HG03139 (cell line): ENCODE measurements at regions not wholly inside any gene's neighbourhood (a gene's known extent, or its start where the extent isn't known, plus 50 kb on each side); places are given as distances from the start of the nearest gene placed in this dataset.

Experiments used
- ATAC-seq: cut with Tn5 transposase; IDR thresholded peaks from one replicate; pipeline ENCODE4 v1.9.1; 2021; ENCODE audit not compliant: unreplicated experiment

DNA sequence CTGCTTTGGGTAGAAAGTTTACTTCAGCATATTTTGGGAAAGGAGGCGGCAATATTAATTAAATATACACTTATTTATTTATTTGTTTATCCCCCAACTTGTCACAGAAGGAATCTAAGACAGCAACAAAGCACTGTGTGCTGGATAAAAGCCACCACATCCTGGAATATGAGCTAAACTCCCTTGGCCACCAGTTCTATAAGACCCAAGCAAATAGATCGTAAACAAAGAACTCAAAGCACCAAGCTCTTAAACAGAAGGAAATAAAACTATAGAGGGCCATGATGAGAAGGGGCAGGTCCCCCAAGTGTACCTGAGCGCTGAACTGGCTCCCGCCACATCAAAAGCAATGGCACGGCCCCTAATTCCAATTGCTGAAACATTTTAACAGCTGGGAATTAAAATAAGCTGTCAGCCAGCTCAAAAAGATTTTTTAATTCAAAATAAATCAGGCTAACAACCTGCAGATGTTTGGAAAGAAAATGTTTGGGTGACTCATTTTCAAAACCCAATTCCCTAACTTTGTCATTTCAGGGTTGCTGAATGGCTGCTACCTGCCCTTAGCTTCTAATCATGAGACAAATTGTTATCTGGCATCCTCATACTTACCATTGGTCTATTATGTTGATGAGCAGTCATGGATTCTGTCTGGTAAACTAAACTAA lies 127.1 kb downstream of the SLC30A10 start:
- no peak for ATAC-seq

DNA sequence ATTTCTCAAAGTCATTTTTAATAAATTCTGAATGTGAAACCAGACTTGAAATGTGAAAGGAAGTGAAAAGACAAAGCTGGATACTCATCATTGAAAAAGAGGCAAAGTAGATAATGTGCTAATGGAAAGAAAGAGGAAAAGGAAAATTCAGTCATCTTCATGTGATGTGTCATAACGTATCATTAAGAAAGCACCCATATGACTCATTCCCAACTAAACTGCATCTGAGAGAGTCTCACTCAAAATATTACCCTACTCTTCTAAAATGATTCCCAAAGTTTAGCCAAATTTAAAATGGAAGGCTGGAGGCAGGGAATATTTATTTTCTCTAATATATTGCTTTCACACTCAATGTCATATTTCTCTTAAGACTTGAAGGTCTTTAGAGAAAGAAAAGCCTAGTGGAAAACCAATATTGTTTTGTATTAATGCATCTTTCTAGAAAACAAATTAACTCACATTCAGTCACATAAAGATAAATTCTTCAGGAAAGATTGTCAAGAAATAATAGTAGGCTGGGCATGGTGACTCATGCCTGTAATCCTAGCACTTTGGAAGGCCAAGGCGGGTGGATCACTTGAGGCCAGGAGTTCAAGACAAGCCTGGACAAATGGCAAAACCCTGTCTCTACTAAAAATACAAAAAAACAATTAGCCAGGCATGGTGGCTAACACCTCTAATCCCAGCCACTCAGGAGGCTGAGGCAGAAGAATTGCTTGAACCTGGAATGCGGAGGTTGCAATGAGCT lies 129.9 kb downstream of the SLC30A10 start:
- no peak for ATAC-seq

DNA sequence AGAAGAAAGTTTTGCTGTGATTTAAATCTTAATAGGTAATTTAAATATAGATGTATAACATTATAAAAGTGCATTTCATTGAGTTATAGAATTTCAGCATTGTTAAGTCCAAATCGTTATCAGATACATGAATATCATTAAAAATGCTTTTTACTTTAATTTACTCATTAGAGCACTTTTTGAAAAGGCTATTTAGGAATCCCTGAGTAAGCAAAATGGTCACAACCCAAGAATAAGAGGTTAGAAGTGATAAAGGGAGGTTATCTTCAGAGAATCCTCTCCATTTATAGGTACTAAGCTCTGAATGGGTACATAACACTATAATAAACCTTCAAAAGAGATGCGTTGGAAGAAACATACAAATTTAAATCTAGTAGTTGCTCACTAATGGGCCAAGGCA lies 130.7 kb downstream of the SLC30A10 start:
- no peak for ATAC-seq

DNA sequence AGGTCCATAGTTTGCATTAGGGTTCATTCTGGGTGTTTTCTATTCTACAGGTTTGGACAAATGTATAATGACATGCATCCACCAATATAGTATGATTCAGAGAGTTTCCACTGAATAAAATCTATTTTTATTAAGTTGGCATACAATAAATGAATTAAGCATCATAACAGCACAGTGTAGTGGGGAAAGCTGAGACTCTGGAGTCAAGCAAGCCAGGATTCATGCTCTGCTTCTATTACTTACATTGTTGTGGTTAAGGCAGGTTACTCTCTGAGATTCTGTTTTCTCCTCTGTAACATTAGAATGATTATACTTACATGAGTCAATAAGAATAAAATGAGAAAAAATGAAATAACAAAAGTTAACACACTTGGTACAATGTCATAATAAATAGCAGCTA lies 131.3 kb downstream of the SLC30A10 start:
- ATAC-seq, result no peak

DNA sequence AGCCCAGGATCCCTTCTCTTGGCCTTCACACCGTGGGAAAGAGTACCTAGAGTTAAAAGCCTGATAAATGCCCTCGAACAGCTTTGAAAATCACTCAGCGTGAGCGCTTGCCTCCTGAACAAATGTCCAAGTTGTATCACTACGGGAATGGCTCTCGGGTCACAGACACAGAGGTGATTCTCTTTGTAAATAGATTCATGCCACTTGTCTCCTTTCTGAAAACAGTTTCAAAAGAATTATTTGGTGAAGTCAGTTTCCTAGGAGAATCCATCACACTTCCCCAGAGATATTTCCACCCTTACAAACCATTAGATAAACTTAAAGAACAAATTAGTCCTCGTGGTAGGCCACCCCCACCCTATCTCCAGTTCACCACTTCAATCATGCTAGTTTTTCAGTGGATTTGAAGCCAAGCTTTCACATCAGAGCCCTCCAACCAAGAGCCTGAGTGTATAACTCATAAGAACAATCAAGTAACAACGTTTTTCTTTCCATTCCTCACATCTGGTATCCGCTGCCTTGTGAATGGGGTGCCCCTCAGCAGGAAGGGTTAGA lies 132.9 kb downstream of the SLC30A10 start:
- no peak for ATAC-seq

DNA sequence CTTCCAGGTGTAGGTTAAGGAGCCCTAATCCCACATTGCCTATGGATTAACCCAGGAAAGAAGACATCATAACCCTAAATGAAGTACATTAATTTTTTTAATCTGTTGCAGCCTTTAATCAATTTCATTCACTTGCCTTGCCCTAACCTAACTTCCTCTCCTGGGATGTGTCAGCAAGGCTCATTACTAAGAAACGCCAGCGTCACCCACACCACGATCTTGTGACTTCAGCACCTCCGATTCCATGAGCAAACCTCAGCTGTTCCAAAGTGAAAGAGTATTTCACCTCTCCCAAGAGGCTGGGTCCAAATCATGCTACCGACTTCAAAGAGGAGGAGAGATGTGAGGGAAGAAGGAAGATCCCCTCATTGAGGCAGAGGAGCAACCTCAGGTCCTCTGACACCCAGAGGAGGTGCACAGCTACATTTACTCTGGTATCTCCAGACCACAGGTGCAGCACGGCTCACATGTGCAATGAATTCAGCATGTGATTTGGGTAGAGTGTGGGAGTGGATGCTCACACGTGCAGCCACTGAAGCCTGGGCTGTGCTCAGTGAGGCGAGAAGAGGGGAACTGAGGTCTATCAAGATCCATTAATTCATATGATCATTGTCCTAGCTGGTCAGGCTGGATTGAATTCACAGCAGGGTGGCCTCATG lies 134.1 kb downstream of the SLC30A10 start:
- ATAC-seq, result no peak

DNA sequence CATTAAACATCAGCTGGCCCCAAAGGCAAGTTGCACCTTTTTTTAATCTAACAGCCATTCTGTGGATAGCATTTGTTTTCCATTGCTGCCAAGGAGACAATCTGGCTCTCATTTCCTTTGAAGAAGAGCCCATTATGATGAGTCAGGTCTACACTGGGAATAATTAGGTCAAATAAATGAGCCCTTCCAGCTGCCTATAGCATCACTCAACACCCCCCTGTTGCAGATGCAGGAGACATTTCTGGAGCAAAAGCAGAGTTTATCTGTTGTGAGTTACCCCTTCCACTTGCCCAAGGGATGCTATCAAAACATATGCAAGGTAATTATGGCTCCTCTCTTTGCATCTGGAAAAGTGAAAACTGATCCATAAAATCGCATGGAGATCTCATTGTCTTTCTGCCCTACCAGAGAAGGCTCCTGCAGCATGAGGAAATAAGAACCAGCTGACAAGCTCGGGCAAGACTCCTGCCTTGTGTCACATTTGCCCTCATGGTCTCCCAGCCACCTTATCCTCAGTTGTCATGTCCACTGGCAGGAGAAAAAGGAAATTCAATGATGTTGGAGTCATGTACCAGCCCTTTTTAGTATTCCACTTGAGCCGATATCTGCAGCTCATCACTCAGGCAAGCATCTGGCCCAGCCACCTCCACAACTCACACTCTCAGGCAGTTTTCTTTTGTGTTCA lies 135.9 kb downstream of the SLC30A10 start:
- ATAC-seq, result no peak

DNA sequence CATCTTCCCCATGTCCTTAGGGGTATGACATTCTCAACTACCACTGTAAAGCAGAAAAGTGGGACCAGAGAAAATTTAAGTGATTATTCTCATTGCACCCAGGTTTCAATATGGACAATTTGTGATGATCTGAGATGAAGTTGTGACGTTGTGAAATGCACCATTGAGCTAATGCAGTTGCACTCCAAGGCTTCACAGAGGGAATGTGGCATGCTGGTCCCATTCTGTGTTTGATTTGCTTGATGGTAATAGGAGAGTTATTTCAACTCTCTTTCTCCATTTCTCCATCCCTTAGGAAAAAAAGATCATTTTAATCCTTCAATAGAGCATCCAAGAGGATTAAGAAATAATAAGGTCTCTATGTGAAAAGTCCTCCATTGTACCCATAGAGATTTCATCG lies 136.6 kb downstream of the SLC30A10 start:
- no peak for ATAC-seq

DNA sequence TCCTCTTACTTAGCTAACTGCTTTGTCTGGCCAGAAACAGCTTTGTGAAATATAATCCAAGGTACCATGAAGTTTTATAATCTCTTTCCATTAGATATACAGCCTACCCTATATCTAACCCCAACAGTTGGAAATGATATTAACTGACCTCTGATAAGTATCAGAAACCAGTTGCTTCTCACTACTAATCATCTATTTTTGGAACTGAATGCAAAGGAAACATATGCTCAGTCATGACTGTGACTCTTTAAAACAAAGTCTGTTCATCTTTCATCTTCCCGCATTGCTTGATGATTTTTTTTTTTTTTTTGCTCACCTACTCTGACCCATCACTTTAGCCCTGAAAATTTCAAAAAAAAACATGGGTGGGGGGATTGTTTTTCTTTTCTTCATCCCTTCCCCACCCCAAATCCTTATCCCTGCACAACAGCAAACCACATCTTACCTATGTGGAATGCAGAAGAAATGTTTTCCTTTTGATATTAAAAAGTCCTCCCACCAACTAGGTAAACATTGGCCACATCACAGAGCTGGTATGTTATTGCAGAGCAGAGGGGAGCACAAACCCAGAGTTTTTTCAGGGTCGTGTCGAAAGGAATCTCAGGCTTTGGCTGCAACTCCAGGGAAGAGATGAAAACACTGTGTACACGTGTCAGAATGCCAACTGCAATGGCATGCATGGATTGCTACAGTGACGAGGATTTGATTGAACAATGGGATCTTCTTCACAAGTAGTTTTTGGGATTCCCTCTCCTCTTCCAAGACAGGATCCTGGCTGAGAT lies 137.3 kb downstream of the SLC30A10 start:
- ATAC-seq, result no peak

GRCh38 chr1:219788700-219789099 lies 139.7 kb downstream of the SLC30A10 start:
- no peak for ATAC-seq

DNA sequence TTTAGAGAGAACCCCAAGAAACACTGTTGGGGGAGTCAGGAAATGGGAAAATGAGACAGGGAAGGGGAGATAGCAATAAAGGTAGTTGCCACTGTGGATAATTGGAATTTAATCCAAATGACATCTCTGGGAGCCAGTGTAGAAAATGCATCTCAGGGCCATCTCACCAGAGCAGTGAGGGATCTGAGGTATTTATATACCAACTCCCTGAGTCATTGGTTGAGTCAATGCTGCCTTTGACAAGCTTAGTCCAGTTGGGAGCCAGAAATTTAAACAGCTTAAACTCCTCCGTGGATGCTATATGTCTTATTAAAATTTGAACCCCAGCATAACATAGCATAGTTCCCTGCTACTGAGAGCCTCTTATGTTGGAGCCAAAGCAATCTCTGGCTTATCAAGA lies 140.3 kb downstream of the SLC30A10 start:
- no peak for ATAC-seq

GRCh38 chr1:219784660-219785381 lies 143.5 kb downstream of the SLC30A10 start:
- ATAC-seq, result no peak

DNA sequence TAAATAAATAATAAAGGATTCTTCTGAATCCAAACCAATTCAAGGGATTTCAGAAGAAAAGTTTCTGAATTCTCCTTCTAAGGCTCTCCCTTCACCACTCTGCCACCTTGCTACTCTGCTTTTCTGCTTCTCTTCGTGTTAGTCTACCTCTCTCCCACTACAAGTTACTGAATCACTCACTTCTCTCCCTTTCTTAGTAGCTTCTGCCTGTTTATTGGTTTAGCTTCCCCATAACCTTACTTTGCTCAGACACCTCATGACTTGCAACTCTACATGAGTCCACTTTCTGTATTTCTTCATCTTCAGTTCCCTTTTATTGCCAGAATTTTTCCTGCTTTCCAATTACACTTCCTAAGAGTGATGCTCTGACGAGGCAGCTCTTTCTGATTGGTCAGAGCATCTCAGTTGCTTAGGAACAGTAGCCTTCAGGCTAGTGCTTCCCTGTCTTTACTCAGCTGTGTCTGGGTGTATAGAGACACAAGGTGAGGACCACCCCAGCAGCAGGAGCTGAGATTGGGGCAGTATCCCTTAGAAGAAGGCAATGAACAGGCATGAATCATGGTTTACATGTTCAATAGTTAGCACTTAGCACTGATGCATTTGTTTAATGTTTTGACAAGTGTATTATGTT lies 144.6 kb downstream of the SLC30A10 start:
- no peak for ATAC-seq

DNA sequence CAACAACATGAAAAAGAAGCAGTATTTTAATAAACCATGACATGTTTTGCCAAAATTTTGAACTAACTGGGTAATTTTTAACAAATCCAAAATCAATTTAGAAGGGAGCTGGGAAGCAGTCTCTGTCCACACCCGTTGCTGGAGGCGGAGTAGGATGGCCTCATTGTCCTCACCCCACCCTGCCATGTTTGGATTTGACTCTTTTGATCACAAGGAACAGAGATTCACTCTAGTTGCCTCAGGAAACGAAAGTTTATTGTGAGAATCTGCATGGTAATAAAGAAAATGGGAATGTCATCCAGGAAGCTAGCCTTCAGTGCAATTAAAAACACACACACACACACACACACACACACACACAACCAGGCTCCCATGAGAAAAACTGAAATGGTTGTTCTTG lies 145.4 kb downstream of the SLC30A10 start:
- ATAC-seq, result no peak

DNA sequence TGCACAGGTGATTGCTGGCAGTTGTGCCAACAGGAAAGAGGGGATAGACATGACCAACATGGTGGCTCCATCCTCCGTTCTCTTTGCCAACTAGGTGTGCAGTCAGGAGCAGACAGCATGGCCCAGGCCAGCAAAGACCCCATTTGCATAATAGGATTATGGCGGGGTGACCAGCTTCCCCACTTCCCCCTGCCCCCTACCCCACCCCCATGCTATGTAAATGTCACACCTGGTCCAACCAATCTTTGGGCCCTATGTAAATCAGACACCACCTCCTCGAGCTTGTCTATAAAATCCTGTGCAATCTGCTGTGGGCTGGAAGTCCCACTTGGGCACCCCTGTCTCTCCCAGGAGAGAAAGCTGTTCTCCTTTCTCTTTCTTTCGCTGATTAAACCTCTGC lies 146.0 kb downstream of the SLC30A10 start:
- no peak for ATAC-seq

DNA sequence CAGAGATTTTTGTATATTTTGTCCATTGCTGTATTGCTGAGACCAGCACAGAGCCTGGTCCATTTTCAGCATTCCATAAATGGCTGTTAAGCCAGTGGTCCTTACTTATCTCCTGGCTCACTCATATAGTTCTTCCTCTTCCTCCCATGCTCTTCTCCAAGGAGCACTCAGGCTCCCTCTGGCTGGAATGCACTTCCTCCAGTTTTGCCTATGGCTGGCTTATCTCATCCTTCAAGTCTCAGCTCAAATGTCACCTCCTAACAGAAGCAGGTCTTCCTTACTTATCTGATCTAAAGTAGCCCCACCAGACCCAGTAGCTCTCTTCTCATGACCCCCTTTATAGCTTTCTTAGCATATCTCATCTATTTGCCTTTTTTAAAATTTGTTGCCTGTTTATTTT lies 146.9 kb downstream of the SLC30A10 start:
- ATAC-seq, result no peak

GRCh38 chr1:219778793-219779369 lies 149.5 kb downstream of the SLC30A10 start:
- no peak for ATAC-seq

DNA sequence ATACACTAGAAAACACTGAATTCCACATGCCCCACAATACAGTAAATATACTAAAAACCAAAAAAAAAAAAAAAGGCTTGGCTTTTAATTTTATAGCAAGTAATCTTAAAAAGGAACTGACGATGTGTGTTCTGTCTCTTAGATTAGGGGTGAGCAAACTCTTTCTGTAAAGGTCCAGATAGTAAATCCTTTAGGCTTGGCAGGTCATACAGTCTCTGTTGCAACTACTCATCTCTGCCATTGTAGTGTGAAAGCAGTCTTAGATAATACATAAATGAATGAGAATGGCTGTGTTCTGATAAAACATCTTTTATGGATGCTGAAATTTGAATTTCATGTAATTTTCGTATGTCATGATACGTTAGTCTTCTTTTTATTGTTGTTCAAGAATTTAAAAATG lies 150.2 kb downstream of the SLC30A10 start:
- no peak for ATAC-seq

DNA sequence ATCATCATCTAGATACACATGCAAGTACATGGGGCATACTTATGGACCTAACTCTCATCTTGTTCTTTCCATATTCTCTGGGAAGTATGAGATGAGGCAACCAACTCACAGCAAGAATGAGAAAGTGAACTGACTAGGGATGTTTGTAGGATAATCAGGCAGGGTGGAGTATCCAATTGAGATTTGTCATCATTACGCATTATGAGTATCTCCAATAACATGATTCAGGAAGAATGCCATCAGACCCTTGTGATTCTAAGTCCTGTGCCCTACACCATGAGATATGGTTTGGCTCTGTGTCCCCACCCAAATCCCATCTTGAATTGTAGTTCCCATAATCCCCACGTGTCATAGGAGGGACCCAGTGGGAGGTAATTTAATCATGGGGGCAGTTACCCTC lies 154.0 kb downstream of the SLC30A10 start:
- ATAC-seq, result no peak
